ENCODE measurements at regions not wholly inside any gene's neighbourhood (a gene's known extent, or its start where the extent isn't known, plus 50 kb on each side); places are given as distances from the start of the nearest gene placed in this dataset.

GRCh38 chr20:6622041-6622440, 145.4 kb upstream of the BMP2 start:
- TF ChIP-seq RCOR1 (conservative IDR thresholded peaks at IDR 0.05; ENCODE audit: low read depth, low read length) (no peak), CTCF (IDR thresholded peaks at IDR 0.05 in 2 of 3, conservative IDR thresholded peaks at IDR 0.05 in 1 of 3; ENCODE audit: control insufficient read depth in 2 of 3, extremely low read depth in 1 of 3, insufficient read depth in 1 of 3, low read depth in 3 of 3, low read length in 3 of 3) (no peak), EP300 (IDR thresholded peaks at IDR 0.05; ENCODE audit: borderline replicate concordance in 1 of 2, control insufficient read depth in 1 of 2, low read depth in 2 of 2, low read length in 2 of 2) (no peak), MEF2A (IDR thresholded peaks at IDR 0.05; ENCODE audit: insufficient read depth, low read depth, low read length) (no peak), POLR2AphosphoS5 (IDR thresholded peaks at IDR 0.05; ENCODE audit: low read length) (no peak)
- TF ChIP-seq, protein P1, sequence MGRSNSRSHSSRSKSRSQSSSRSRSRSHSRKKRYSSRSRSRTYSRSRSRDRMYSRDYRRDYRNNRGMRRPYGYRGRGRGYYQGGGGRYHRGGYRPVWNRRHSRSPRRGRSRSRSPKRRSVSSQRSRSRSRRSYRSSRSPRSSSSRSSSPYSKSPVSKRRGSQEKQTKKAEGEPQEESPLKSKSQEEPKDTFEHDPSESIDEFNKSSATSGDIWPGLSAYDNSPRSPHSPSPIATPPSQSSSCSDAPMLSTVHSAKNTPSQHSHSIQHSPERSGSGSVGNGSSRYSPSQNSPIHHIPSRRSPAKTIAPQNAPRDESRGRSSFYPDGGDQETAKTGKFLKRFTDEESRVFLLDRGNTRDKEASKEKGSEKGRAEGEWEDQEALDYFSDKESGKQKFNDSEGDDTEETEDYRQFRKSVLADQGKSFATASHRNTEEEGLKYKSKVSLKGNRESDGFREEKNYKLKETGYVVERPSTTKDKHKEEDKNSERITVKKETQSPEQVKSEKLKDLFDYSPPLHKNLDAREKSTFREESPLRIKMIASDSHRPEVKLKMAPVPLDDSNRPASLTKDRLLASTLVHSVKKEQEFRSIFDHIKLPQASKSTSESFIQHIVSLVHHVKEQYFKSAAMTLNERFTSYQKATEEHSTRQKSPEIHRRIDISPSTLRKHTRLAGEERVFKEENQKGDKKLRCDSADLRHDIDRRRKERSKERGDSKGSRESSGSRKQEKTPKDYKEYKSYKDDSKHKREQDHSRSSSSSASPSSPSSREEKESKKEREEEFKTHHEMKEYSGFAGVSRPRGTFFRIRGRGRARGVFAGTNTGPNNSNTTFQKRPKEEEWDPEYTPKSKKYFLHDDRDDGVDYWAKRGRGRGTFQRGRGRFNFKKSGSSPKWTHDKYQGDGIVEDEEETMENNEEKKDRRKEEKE (IDR thresholded peaks at IDR 0.05) = no peak

Data from GM12878 (cell line).